Endothelial cell of umbilical vein (primary cell): ENCODE measurements at regions not wholly inside any gene's neighbourhood (a gene's known extent, or its start where the extent isn't known, plus 50 kb on each side); places are given as distances from the start of the nearest gene placed in this dataset.

Experiments
- BruUV-seq: library from RNA; stranded (reverse); fragments of 400-500 nt; replicated peaks from 2 replicates; lab custom pipeline; 2021; lab: Mats Ljungman, UMichigan
- CTCF ChIA-PET: fragments of 300-600, 350-600 bp; sonication (Branson Sonifier 250); formaldehyde crosslinking; loops from one replicate; lab custom pipeline; 2021; ENCODE audit warnings: antibody characterized with exemption, inconsistent platforms; lab: Charles Lee
- POLR2A ChIA-PET: fragments of 300-600, 350-600 bp; sonication (Branson Sonifier 250); formaldehyde crosslinking; loops from one replicate; lab custom pipeline; 2021; ENCODE audit warnings: antibody characterized with exemption, inconsistent platforms; lab: Charles Lee
- DNase-seq: peaks from one replicate; pipeline ENCODE4 v3.0.0-alpha.2; 2011; ENCODE audit warnings: low read depth, low spot score
- FAIRE-seq: peaks from 2 replicates; lab custom pipeline; 2011; peaks lifted over from hg19 to GRCh38; lab: Jason Lieb, UNC
- H2AFZ ChIP-seq: 2 replicates; pipeline ENCODE4 v1.6.0; 2012; ENCODE audit warnings: low read depth, low read length, control low read depth, inconsistent platforms
- H3K27ac ChIP-seq: 2 replicates; pipeline ENCODE4 v1.5.1; 2011; ENCODE audit warnings: low read depth, mild to moderate bottlenecking, control low read depth, low read length, moderate library complexity; ENCODE audit not compliant: insufficient read depth
- H3K27me3 ChIP-seq, 2 experiments: 2 replicates each; pipeline versions ENCODE4 v1.6.0 to v1.6.1; 2011; ENCODE audit warnings: low read length in 2 of 2, mixed read lengths in 1 of 2; ENCODE audit not compliant: control insufficient read depth in 2 of 2, insufficient read depth in 2 of 2
- H3K36me3 ChIP-seq, 2 experiments: 2 replicates in 1 of 2; 3 replicates in 1 of 2; pipeline ENCODE4 v1.5.1; 2011; ENCODE audit warnings: low read length in 2 of 2, mild to moderate bottlenecking in 1 of 2, moderate library complexity in 1 of 2; ENCODE audit not compliant: control insufficient read depth in 2 of 2, insufficient read depth in 2 of 2; ENCODE audit errors: extremely low read depth in 1 of 2
- H3K4me1 ChIP-seq: 3 replicates; pipeline ENCODE4 v1.5.1; 2011; ENCODE audit warnings: mild to moderate bottlenecking, low read length; ENCODE audit not compliant: control insufficient read depth, insufficient read depth; ENCODE audit errors: extremely low read depth
- H3K4me2 ChIP-seq: 2 replicates; pipeline ENCODE4 v1.6.1; 2011; ENCODE audit warnings: low read length, control low read depth, mixed read lengths; ENCODE audit not compliant: insufficient read depth
- H3K4me3 ChIP-seq, 3 experiments: fragments of 200-600 bp in 1 of 3; sonication (generic), shearing (Covaris generic) in 1 of 3; replicated peaks in 1 of 3; 2 replicates each; pipeline ENCODE4 v1.5.1; 2011 to 2016; ENCODE audit warnings: control low read depth in 3 of 3, low read length in 3 of 3, mild to moderate bottlenecking in 2 of 3, inconsistent platforms in 1 of 3, low read depth in 1 of 3, moderate library complexity in 1 of 3; ENCODE audit not compliant: insufficient read depth in 1 of 3
- H3K79me2 ChIP-seq: 2 replicates; pipeline ENCODE4 v1.6.0; 2012; ENCODE audit warnings: low read length, inconsistent platforms; ENCODE audit not compliant: control insufficient read depth, insufficient read depth
- H3K9ac ChIP-seq: replicated peaks from 2 replicates; pipeline ENCODE3; 2011; ENCODE audit warnings: low read length, control low read depth; ENCODE audit not compliant: insufficient read depth; ENCODE audit errors: extremely low read depth
- H3K9me1 ChIP-seq: replicated peaks from 3 replicates; pipeline ENCODE4 v1.6.0; 2011; ENCODE audit warnings: mild to moderate bottlenecking, low read length; ENCODE audit not compliant: control insufficient read depth, insufficient read depth; ENCODE audit errors: extremely low read depth
- H3K9me3 ChIP-seq: replicated peaks from 2 replicates; pipeline ENCODE4 v1.5.1; 2012; ENCODE audit warnings: low read length, inconsistent platforms; ENCODE audit not compliant: control insufficient read depth, insufficient read depth
- H4K20me1 ChIP-seq: replicated peaks from 2 replicates; pipeline ENCODE3; 2011; ENCODE audit warnings: mild to moderate bottlenecking, low read length; ENCODE audit not compliant: control insufficient read depth, insufficient read depth; ENCODE audit errors: extremely low read depth
- CTCF ChIP-seq, 2 donors: IDR thresholded peaks; 1 replicate in 1 of 2; 2 replicates in 1 of 2; pipeline ENCODE4 v1.5.1; 2011; ENCODE audit warnings: low read length in 2 of 2, mild to moderate bottlenecking in 2 of 2, moderate library complexity in 2 of 2, control low read depth in 1 of 2, inconsistent platforms in 1 of 2, low read depth in 1 of 2; ENCODE audit not compliant: insufficient read depth in 1 of 2; ENCODE audit errors: extremely low read depth in 1 of 2
- EZH2 ChIP-seq: IDR thresholded peaks from 2 replicates; pipeline ENCODE4 v1.6.1; 2012; ENCODE audit warnings: borderline replicate concordance, low read depth, mild to moderate bottlenecking, moderate library complexity, low read length, inconsistent platforms; ENCODE audit not compliant: severe bottlenecking
- FOS ChIP-seq: IDR thresholded peaks from 2 replicates; pipeline ENCODE4 v1.6.1; 2011; ENCODE audit warnings: mild to moderate bottlenecking, low read length, moderate library complexity, borderline replicate concordance; ENCODE audit not compliant: insufficient read depth
- GATA2 ChIP-seq: IDR thresholded peaks from 2 replicates; pipeline ENCODE4 v1.7.0; 2011; ENCODE audit warnings: low read depth, mild to moderate bottlenecking, moderate library complexity, mixed read lengths, low read length; ENCODE audit not compliant: insufficient read length, insufficient read depth
- JUN ChIP-seq: IDR thresholded peaks from 2 replicates; pipeline ENCODE4 v1.6.1; 2011; ENCODE audit warnings: borderline replicate concordance, low read depth; ENCODE audit not compliant: insufficient read length, insufficient read depth
- MAX ChIP-seq: IDR thresholded peaks from 2 replicates; pipeline ENCODE4 v1.6.1; 2011; ENCODE audit not compliant: insufficient read depth, insufficient read length
- MYC ChIP-seq: IDR thresholded peaks from one replicate; pipeline ENCODE4 v1.6.1; 2011; ENCODE audit warnings: mild to moderate bottlenecking, low read depth, low read length
- POLR2A ChIP-seq: IDR thresholded peaks from 2 replicates; pipeline ENCODE4 v1.6.1; 2012; ENCODE audit warnings: low read depth, mild to moderate bottlenecking, control low read depth, low read length
- POLR2AphosphoS5 ChIP-seq: IDR thresholded peaks from 2 replicates; pipeline ENCODE4 v1.6.1; 2012; ENCODE audit warnings: low read depth, mild to moderate bottlenecking, control low read depth, low read length, moderate library complexity; ENCODE audit not compliant: insufficient read depth
- dilution Hi-C: fragments of 300-500 bp; cut with MboI; formaldehyde crosslinking; loops from one replicate; pipeline ENCODE4 v1.15.0; 2019; ENCODE audit warnings: low sequenced_read_pairs; ENCODE audit not compliant: extremely low pct_ligation_motif_present
- intact Hi-C: fragments of 100-400 bp; cut with micrococcal nuclease; formaldehyde crosslinking; loops from one replicate; pipeline ENCODE4 v1.10.0; 2022

- Histone ChIP-seq H2AFZ (no peak overlapping the region), H3K4me1 (no peaks in the 10 kb centered on the region), H3K9me3 (no peaks in the 10 kb centered on the region), H3K27ac (no peak overlapping the region), H3K9ac (no peak overlapping the region), H3K4me2 (no peak overlapping the region), H3K4me3 (no peak overlapping the region), H3K9me1 (no peaks in the 10 kb centered on the region), H3K27me3 (no peaks in the 10 kb centered on the region), H3K79me2 (no peaks in the 10 kb centered on the region), H4K20me1 (no peaks in the 10 kb centered on the region), H3K36me3 (no peaks in the 10 kb centered on the region)
- ChIA-PET CTCF (no interaction called here), POLR2A (no interaction called here)
- no peak for DNase-seq
- no TSS peak for BruUV-seq
- FAIRE-seq, result no peak
- TF ChIP-seq FOS (no peak), MYC (no peak), POLR2A (no peak), MAX (no peak), JUN (no peak), CTCF (IDR thresholded peaks at IDR 0.05; ENCODE audit: extremely low read depth in 1 of 2, insufficient read depth in 1 of 2, low read depth in 1 of 2, low read length in 2 of 2) (no peak), EZH2 (no peak), POLR2AphosphoS5 (no peak), GATA2 (no peak)
- dilution Hi-C loops, result no loop called here
- intact Hi-C loops, result no loop called here
Measured at GRCh38 chr11:114886644-114887265, 208.4 kb downstream of the NXPE2 start.
